ENCODE measurements at regions not wholly inside any gene's neighbourhood (a gene's known extent, or its start where the extent isn't known, plus 50 kb on each side); places are given as distances from the start of the nearest gene placed in this dataset.

DNA sequence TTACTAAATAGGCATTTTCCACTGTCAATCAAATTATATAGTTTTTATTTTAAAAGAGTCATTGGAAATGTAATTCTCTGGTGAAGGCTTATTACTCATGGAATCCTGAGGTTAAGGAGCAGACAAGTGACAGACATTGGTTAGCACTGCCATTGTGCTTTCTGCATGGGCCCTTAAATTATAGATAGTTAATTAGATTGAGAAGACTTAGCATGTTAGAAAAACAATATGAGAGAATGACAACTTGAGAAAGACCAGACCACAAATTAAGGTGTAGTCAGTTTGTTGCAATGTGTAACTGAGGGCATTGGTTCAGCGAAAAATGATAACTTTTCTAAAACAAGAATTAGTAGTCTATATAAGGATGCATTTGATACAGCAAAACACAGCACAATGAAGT is 195.5 kb downstream of the SLITRK6 start:
- H3K4me2 ChIP-seq (ENCODE audit: low read length): no peak overlapping the region
- FAIRE-seq: no peak
- H3K27me3 Mint-ChIP-seq (ENCODE audit: low read depth, unreplicated experiment): no peaks in the 10 kb centered on the region
- H3K36me3 Mint-ChIP-seq (ENCODE audit: low read depth, unreplicated experiment): no peaks in the 10 kb centered on the region
- H3K27ac Mint-ChIP-seq (ENCODE audit: unreplicated experiment): no peak overlapping the region
- H3K36me3 ChIP-seq (ENCODE audit: insufficient read depth, low read length): no peaks in the 10 kb centered on the region
- H3K4me3 Mint-ChIP-seq (ENCODE audit: unreplicated experiment): no peak overlapping the region
- peaks cover 3% of the 10 kb centered on the region for H3K4me1 Mint-ChIP-seq (ENCODE audit: low read depth, unreplicated experiment)
- no peaks in the 10 kb centered on the region for H3K9me3 Mint-ChIP-seq (ENCODE audit: unreplicated experiment)
- H3K27me3 ChIP-seq (ENCODE audit: insufficient read depth, low read length): no peaks in the 10 kb centered on the region
- no peaks in the 10 kb centered on the region for H3K9me3 ChIP-seq (ENCODE audit: insufficient read depth, low read depth, low read length)
- no peak overlapping the region for H3K9ac ChIP-seq (ENCODE audit: low read length)
- DNase-seq (ENCODE audit: low read depth): no peak
- H2AFZ ChIP-seq (ENCODE audit: low read depth, low read length): no peak overlapping the region
- no peak overlapping the region for H3K27ac ChIP-seq (ENCODE audit: low read depth, low read length)
- TF ChIP-seq, protein P1, sequence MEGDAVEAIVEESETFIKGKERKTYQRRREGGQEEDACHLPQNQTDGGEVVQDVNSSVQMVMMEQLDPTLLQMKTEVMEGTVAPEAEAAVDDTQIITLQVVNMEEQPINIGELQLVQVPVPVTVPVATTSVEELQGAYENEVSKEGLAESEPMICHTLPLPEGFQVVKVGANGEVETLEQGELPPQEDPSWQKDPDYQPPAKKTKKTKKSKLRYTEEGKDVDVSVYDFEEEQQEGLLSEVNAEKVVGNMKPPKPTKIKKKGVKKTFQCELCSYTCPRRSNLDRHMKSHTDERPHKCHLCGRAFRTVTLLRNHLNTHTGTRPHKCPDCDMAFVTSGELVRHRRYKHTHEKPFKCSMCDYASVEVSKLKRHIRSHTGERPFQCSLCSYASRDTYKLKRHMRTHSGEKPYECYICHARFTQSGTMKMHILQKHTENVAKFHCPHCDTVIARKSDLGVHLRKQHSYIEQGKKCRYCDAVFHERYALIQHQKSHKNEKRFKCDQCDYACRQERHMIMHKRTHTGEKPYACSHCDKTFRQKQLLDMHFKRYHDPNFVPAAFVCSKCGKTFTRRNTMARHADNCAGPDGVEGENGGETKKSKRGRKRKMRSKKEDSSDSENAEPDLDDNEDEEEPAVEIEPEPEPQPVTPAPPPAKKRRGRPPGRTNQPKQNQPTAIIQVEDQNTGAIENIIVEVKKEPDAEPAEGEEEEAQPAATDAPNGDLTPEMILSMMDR (IDR thresholded peaks at IDR 0.05; ENCODE audit: insufficient read depth, low read depth, low read length): no peak
- TF ChIP-seq EZH2 (IDR thresholded peaks at IDR 0.05; ENCODE audit: insufficient read depth, low read length): no peak
- no peaks in the 10 kb centered on the region for H4K20me1 ChIP-seq (ENCODE audit: insufficient read depth, low read length)
- H3K4me1 ChIP-seq (ENCODE audit: insufficient read depth, low read length): no peaks in the 10 kb centered on the region
- H3K79me2 ChIP-seq (ENCODE audit: insufficient read depth, low read length): no peaks in the 10 kb centered on the region
- no peak overlapping the region for H3K4me3 ChIP-seq (ENCODE audit: insufficient read depth, low read depth, low read length)

DNA sequence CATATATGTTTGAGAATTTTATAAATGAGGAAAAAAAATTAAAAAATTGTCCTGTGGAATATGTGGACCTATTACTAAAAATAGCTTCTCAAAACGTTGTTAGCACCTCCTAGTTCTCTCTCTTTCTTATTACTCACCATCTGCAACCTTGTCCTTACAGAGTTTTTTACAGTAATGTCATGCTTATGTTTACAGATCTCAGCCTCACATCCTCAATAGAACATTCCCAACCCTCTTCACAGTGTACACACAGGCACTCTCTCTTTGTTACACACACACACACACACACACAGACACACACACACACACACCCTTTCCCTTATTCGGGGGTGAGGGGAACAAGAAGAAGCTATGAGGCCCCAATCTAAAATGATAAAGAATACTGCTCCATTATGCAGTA is 197.7 kb downstream of the SLITRK6 start:
- Histone ChIP-seq H3K36me3 (ENCODE audit: insufficient read depth, low read length) (no peaks in the 10 kb centered on the region), H4K20me1 (ENCODE audit: insufficient read depth, low read length) (no peaks in the 10 kb centered on the region), H2AFZ (ENCODE audit: low read depth, low read length) (no peak overlapping the region), H3K4me1 (ENCODE audit: insufficient read depth, low read length) (no peaks in the 10 kb centered on the region), H3K27ac (ENCODE audit: low read depth, low read length) (no peak overlapping the region), H3K9ac (ENCODE audit: low read length) (no peak overlapping the region), H3K27me3 (ENCODE audit: insufficient read depth, low read length) (no peaks in the 10 kb centered on the region), H3K9me3 (ENCODE audit: insufficient read depth, low read depth, low read length) (no peaks in the 10 kb centered on the region), H3K4me2 (ENCODE audit: low read length) (no peak overlapping the region), H3K4me3 (ENCODE audit: insufficient read depth, low read depth, low read length) (no peak overlapping the region), H3K79me2 (ENCODE audit: insufficient read depth, low read length) (no peaks in the 10 kb centered on the region)
- Mint-ChIP-seq H3K4me1 (ENCODE audit: low read depth, unreplicated experiment) (peaks cover 12% of the 10 kb centered on the region), H3K27ac (ENCODE audit: unreplicated experiment) (peak overlapping the region; percentile 59), H3K4me3 (ENCODE audit: unreplicated experiment) (no peak overlapping the region), H3K27me3 (ENCODE audit: low read depth, unreplicated experiment) (no peaks in the 10 kb centered on the region), H3K9me3 (ENCODE audit: unreplicated experiment) (no peaks in the 10 kb centered on the region), H3K36me3 (ENCODE audit: low read depth, unreplicated experiment) (no peaks in the 10 kb centered on the region)
- FAIRE-seq (no peak), DNase-seq (ENCODE audit: low read depth) (no peak)
- TF ChIP-seq EZH2 (IDR thresholded peaks at IDR 0.05; ENCODE audit: insufficient read depth, low read length): no peak

DNA sequence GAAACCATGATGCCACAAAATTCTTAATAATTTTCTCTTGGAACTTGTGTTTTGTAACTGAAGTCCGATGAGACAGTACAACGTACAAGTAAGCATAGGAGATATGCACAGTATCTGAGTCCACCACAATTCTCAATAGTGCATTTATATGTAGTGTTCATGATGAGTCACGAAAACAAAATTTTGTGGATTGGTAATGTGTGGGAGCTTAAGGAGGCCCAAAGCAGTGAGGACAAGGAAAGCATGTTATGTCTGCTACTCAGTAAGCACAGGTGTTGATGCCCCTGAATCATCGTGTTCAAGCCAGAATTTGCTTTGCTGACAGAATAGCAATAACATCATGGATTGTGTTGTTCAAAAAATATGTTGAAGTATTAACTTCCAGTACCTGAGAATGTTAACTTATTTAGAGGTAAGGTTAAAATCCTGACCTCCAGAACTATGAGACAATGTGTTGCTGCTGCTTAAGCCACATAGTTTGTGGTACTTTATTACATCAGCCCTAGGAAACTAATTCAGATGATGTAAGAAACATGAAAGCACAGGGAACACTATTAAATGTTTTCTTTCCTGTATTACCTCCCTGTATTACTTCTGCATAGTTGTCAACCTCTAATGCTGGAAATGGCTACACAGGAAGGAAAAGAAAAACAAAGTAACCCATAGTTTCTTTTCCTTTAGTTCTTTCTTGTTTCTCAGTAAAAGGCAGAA is 201.3 kb downstream of the SLITRK6 start:
- TF ChIP-seq EZH2 (IDR thresholded peaks at IDR 0.05; ENCODE audit: insufficient read depth, low read length): no peak
- TF ChIP-seq, protein P1 (IDR thresholded peaks at IDR 0.05; ENCODE audit: insufficient read depth, low read depth, low read length): no peak
- Histone ChIP-seq H3K4me3 (ENCODE audit: insufficient read depth, low read depth, low read length) (no peak overlapping the region), H3K9ac (ENCODE audit: low read length) (no peak overlapping the region), H3K9me3 (ENCODE audit: insufficient read depth, low read depth, low read length) (no peaks in the 10 kb centered on the region), H3K36me3 (ENCODE audit: insufficient read depth, low read length) (no peaks in the 10 kb centered on the region), H2AFZ (ENCODE audit: low read depth, low read length) (no peak overlapping the region), H3K4me2 (ENCODE audit: low read length) (no peak overlapping the region), H3K27me3 (ENCODE audit: insufficient read depth, low read length) (no peaks in the 10 kb centered on the region), H3K4me1 (ENCODE audit: insufficient read depth, low read length) (no peaks in the 10 kb centered on the region), H4K20me1 (ENCODE audit: insufficient read depth, low read length) (no peaks in the 10 kb centered on the region), H3K79me2 (ENCODE audit: insufficient read depth, low read length) (no peaks in the 10 kb centered on the region), H3K27ac (ENCODE audit: low read depth, low read length) (no peak overlapping the region)
- peak; percentile 46 for DNase-seq (ENCODE audit: low read depth)
- Mint-ChIP-seq H3K36me3 (ENCODE audit: low read depth, unreplicated experiment) (no peaks in the 10 kb centered on the region), H3K4me1 (ENCODE audit: low read depth, unreplicated experiment) (peaks cover 12% of the 10 kb centered on the region), H3K27ac (ENCODE audit: unreplicated experiment) (peak overlapping the region; percentile 82), H3K9me3 (ENCODE audit: unreplicated experiment) (peaks cover 4% of the 10 kb centered on the region), H3K27me3 (ENCODE audit: low read depth, unreplicated experiment) (no peaks in the 10 kb centered on the region), H3K4me3 (ENCODE audit: unreplicated experiment) (no peak overlapping the region)
- FAIRE-seq: no peak

All from astrocyte (in vitro differentiated cells and primary cell).